HEK293T (cell line): ENCODE measurements at regions not wholly inside any gene's neighbourhood (a gene's known extent, or its start where the extent isn't known, plus 50 kb on each side); places are given as distances from the start of the nearest gene placed in this dataset.

Experiments used
- CTCF ChIA-PET: fragments of 350-600 bp; formaldehyde crosslinking; extraction: SDS; loops from one replicate; lab custom pipeline; 2021; ENCODE audit warnings: antibody characterized with exemption, inconsistent platforms; lab: Yijun Ruan, JAX
- POLR2A ChIA-PET: fragments of 350-600 bp; formaldehyde crosslinking; extraction: SDS; loops from one replicate; lab custom pipeline; 2020; ENCODE audit warnings: antibody characterized with exemption, inconsistent platforms; lab: Yijun Ruan, JAX
- DNase-seq: peaks from one replicate; pipeline ENCODE4 v3.0.0; 2012; ENCODE audit warnings: mixed read lengths; ENCODE audit errors: extremely low spot score
- ARNT ChIP-seq: fragments of 450-650 bp; IDR thresholded peaks from 2 replicates; pipeline ENCODE4 v1.6.1; 2017; ENCODE audit warnings: mild to moderate bottlenecking
- BHLHE40 ChIP-seq: fragments of 450-650 bp; IDR thresholded peaks from 2 replicates; pipeline ENCODE4 v1.6.1; 2016; ENCODE audit warnings: mild to moderate bottlenecking, moderate library complexity, borderline replicate concordance
- CTBP1 ChIP-seq: fragments of 450-650 bp; IDR thresholded peaks from 2 replicates; pipeline ENCODE4 v1.6.1; 2016; ENCODE audit warnings: borderline replicate concordance
- ELF4 ChIP-seq: fragments of 450-650 bp; IDR thresholded peaks from 2 replicates; pipeline ENCODE4 v1.6.1; 2017; ENCODE audit warnings: antibody characterized with exemption
- FOXA1 ChIP-seq: fragments of 450-650 bp; IDR thresholded peaks from 2 replicates; pipeline ENCODE4 v1.6.1; 2016; ENCODE audit warnings: mild to moderate bottlenecking
- FOXK2 ChIP-seq: fragments of 450-650 bp; IDR thresholded peaks from 2 replicates; pipeline ENCODE4 v1.6.1; 2016; ENCODE audit warnings: mild to moderate bottlenecking
- FOXM1 ChIP-seq: fragments of 450-650 bp; IDR thresholded peaks from 2 replicates; pipeline ENCODE4 v1.6.1; 2017; ENCODE audit warnings: mild to moderate bottlenecking, borderline replicate concordance
- HDGF ChIP-seq: fragments of 450-650 bp; IDR thresholded peaks from 2 replicates; pipeline ENCODE4 v1.6.1; 2017; ENCODE audit warnings: antibody characterized with exemption, borderline replicate concordance
- L3MBTL2 ChIP-seq: fragments of 450-650 bp; conservative IDR thresholded peaks from 2 replicates; pipeline ENCODE4 v1.6.1; 2016; ENCODE audit warnings: mild to moderate bottlenecking
- LEF1 ChIP-seq: fragments of 450-650 bp; IDR thresholded peaks from 2 replicates; pipeline ENCODE4 v1.6.1; 2017; ENCODE audit warnings: mild to moderate bottlenecking, borderline replicate concordance
- NFRKB ChIP-seq: fragments of 450-650 bp; IDR thresholded peaks from 2 replicates; pipeline ENCODE4 v1.6.1; 2016; ENCODE audit warnings: mild to moderate bottlenecking, moderate library complexity
- SP1 ChIP-seq: fragments of 450-650 bp; IDR thresholded peaks from 2 replicates; pipeline ENCODE4 v1.6.1; 2017
- SUZ12 ChIP-seq: fragments of 450-650 bp; IDR thresholded peaks from 2 replicates; pipeline ENCODE4 v1.6.1; 2016; ENCODE audit warnings: mild to moderate bottlenecking
- TARDBP ChIP-seq: fragments of 450-650 bp; IDR thresholded peaks from 2 replicates; pipeline ENCODE4 v1.6.1; 2016
- ZNF384 ChIP-seq: fragments of 450-650 bp; IDR thresholded peaks from 2 replicates; pipeline ENCODE4 v1.6.1; 2016
- TF ChIP-seq, protein P1 (sequence below): fragments of 450-650 bp; IDR thresholded peaks from 2 replicates; pipeline ENCODE4 v1.6.1; 2016

DNA sequence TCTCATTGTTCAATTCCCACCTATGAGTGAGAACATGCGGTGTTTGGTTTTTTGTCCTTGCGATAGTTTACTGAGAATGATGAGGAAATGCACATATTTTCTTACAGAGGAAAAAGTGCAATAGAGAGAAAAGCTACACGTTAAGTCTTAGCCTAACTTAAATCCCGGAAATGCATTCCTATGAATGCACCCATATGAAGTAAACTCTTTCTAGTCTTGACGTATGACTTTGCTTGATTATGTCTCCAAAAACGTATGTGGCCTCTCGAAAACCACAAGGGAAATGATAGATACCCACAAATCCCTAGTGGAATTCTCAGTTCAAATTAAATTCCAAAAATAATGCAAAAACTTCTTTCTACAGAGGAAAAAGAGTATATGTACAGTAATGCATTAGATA is 90.7 kb upstream of the SASH1 start:
- ChIA-PET POLR2A (no interaction called here), CTCF (interaction anchor here (0.6 to 1.4 kb wide), 2 partner anchors 212 to 1347 kb away, joined by 3 to 4 read pairs; no protein-coding TSS in a partner anchor)
- no peak for DNase-seq
- no peak for TF ChIP-seq HDGF
- no peak for TF ChIP-seq CTBP1
- TF ChIP-seq L3MBTL2 = no peak
- TF ChIP-seq SUZ12 = no peak

DNA sequence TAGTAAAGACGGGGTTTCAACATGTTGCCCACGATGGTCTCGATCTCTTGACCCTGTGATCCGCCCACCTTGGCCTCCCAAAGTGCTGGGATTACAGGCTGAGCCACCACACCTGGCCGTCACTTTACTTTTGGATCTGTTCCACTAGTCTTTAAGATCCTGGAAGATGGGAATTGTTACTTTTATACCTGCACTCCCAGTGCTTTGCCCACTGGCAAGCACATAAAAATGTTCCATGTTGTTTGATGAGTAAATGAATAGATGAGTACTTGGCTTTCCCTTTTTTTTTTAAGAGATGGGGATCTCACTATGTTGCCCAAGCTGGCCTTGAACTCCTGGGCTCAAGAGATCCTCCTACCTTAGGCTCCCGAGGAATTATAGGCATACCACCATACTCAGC is 84.8 kb upstream of the SASH1 start:
- TF ChIP-seq ZNF384 (no peak), TARDBP (no peak), FOXM1 (no peak), ELF4 (no peak), FOXK2 (no peak), FOXA1 (no peak), ARNT (no peak), L3MBTL2 (no peak), NFRKB (no peak), BHLHE40 (no peak), LEF1 (no peak), HDGF (no peak), SP1 (no peak), SUZ12 (no peak), CTBP1 (no peak)
- TF ChIP-seq, protein P1, sequence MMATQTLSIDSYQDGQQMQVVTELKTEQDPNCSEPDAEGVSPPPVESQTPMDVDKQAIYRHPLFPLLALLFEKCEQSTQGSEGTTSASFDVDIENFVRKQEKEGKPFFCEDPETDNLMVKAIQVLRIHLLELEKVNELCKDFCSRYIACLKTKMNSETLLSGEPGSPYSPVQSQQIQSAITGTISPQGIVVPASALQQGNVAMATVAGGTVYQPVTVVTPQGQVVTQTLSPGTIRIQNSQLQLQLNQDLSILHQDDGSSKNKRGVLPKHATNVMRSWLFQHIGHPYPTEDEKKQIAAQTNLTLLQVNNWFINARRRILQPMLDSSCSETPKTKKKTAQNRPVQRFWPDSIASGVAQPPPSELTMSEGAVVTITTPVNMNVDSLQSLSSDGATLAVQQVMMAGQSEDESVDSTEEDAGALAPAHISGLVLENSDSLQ = no peak
- ChIA-PET CTCF (interaction anchor here (1.0 kb wide), 1 partner anchor 207 kb away, joined by 3 read pairs; no protein-coding TSS in a partner anchor), POLR2A (no interaction called here)
- no peak for DNase-seq

DNA sequence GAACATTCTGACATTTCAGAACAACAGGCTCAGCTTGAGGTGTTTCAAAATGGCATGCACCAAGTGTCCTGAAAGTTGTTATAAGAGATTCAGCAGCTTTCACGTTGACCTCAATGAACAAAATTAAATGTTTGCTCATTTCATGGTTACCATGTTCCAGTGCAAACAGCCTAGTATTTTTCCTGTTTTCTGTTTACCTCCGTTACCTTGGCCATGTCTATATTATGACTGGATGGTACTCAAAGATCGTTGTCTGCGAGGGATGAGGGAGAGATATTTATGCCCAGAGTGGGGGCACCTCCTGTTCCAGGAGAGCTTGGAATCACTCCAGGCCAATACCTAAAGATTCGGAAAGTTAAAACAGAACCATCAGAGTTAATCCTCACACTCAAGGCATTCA is 83.8 kb upstream of the SASH1 start:
- ChIA-PET CTCF (no interaction called here), POLR2A (no interaction called here)
- TF ChIP-seq SP1 = no peak
- TF ChIP-seq FOXA1 = no peak
- no peak for TF ChIP-seq LEF1
- TF ChIP-seq, protein P1 = no peak
- TF ChIP-seq CTBP1 = no peak
- no peak for TF ChIP-seq FOXM1
- TF ChIP-seq SUZ12 = no peak
- no peak for TF ChIP-seq FOXK2
- no peak for TF ChIP-seq L3MBTL2
- no peak for TF ChIP-seq TARDBP
- TF ChIP-seq ZNF384 = no peak
- TF ChIP-seq NFRKB = no peak
- no peak for TF ChIP-seq ARNT
- no peak for DNase-seq

DNA sequence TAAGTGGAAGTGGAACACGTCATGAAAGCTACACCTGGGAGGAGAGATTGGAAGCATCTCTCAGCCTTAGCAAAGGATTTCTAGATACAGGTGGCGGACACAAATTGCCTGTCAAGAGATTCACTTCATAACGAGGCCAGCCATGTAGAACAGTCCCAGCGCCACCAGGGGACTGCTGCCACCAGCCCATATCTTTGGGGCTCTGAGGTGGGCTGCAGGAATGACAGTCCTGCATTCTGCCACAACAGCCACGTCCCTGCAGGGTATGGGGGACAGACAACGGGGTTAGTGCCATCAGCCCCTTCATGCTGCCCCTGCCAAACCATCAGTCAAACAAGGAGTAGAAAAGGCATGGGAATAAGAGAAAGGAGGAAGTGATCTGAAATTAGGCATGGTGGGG is 81.2 kb upstream of the SASH1 start:
- no peak for DNase-seq
- TF ChIP-seq BHLHE40 (no peak), FOXM1 (no peak), CTBP1 (no peak), ARNT (no peak), FOXA1 (no peak), ELF4 (no peak), L3MBTL2 (no peak), ZNF384 (no peak), SP1 (no peak), TARDBP (no peak), NFRKB (no peak), HDGF (no peak)
- TF ChIP-seq, protein P1 = no peak
- POLR2A ChIA-PET = no interaction called here
- CTCF ChIA-PET = no interaction called here

DNA sequence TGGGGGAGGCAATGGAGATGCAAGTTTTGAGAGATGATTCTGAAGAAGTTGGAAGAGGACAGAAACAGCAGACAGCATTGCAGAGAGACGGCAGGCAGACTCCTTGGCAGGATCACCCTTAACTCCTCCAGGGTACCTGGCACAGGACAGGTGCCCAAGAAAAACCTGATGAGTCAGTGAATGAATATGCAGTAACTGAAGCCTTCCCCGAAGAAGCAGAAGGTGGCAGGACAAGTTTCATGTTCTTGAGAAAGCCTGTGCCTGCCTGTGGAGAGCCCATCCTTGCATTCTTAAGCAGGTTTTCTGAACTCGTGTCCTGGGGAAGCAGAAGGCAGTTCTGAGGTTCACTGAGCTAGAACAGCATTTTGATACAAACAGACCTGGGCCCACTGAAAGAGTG is 79.6 kb upstream of the SASH1 start:
- DNase-seq = no peak
- ChIA-PET POLR2A (no interaction called here), CTCF (no interaction called here)
- TF ChIP-seq, protein P1 = no peak
- TF ChIP-seq BHLHE40 (no peak), LEF1 (no peak)

DNA sequence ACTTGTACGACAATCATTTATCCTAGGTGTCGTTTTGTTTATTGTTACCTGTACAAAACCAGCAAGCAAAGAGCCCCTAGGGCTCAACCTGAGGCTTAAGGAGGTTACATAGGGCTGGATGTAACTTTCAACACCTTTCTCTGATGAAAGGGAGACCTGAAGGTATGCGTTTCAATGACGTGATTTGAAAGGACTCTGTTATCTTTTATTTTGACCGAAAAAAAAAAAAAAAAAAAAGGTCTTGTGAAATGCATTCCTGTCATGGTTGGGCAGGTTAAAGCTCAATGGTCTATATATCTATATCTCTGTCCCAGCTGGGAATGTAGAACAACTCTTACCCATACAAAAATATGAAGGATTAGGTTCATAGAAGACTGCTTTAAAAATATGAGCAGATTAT is 78.7 kb upstream of the SASH1 start:
- ChIA-PET POLR2A (no interaction called here), CTCF (interaction anchor here (0.7 kb wide), 1 partner anchor 927 kb away, joined by 7 read pairs; no protein-coding TSS in a partner anchor)
- no peak for DNase-seq
- TF ChIP-seq L3MBTL2 (no peak), CTBP1 (no peak), LEF1 (no peak)
